ENCODE measurements at regions not wholly inside any gene's neighbourhood (a gene's known extent, or its start where the extent isn't known, plus 50 kb on each side); places are given as distances from the start of the nearest gene placed in this dataset.

DNA sequence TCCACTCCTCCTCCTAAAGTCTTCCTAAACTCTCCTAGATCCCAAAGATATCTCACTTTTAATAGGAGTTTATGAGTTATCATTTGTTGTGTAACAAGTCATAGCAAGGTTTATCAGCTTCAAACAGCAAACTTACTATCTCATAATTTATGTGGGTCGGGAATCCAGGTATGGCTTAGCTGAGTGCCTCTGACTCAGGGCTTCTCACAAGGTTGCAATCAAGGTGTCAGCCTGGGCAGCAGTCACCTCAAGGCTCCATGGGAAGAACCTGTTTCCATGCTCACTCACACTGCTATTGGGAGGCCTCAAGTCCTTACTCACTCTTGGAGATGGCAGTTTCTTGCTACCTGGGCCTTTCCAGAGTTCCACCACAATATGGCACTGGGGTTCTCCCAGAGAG, 889.8 kb downstream of the MCTP2 start:
- Mint-ChIP-seq H3K27ac (ENCODE audit: low read depth, unreplicated experiment) (no peak overlapping the region), H3K36me3 (ENCODE audit: insufficient read depth, unreplicated experiment) (no peaks in the 10 kb centered on the region), H3K4me1 (ENCODE audit: insufficient read depth, unreplicated experiment) (peaks cover 8% of the 10 kb centered on the region), H3K27me3 (ENCODE audit: insufficient read depth, unreplicated experiment) (no peaks in the 10 kb centered on the region), H3K9me3 (ENCODE audit: unreplicated experiment) (no peaks in the 10 kb centered on the region), H3K4me3 (ENCODE audit: unreplicated experiment) (no peak overlapping the region)
- POLR2A ChIA-PET, result no interaction called here
- CTCF ChIA-PET, result no interaction called here
- BruUV-seq (replicated peaks), result no TSS peak
- TF ChIP-seq, protein P1, sequence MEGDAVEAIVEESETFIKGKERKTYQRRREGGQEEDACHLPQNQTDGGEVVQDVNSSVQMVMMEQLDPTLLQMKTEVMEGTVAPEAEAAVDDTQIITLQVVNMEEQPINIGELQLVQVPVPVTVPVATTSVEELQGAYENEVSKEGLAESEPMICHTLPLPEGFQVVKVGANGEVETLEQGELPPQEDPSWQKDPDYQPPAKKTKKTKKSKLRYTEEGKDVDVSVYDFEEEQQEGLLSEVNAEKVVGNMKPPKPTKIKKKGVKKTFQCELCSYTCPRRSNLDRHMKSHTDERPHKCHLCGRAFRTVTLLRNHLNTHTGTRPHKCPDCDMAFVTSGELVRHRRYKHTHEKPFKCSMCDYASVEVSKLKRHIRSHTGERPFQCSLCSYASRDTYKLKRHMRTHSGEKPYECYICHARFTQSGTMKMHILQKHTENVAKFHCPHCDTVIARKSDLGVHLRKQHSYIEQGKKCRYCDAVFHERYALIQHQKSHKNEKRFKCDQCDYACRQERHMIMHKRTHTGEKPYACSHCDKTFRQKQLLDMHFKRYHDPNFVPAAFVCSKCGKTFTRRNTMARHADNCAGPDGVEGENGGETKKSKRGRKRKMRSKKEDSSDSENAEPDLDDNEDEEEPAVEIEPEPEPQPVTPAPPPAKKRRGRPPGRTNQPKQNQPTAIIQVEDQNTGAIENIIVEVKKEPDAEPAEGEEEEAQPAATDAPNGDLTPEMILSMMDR (IDR thresholded peaks at IDR 0.05; ENCODE audit: unreplicated experiment), result no peak
- intact Hi-C loops (cut with micrococcal nuclease), result no loop called here
- DNase-seq (ENCODE audit: unreplicated experiment), result no peak

DNA sequence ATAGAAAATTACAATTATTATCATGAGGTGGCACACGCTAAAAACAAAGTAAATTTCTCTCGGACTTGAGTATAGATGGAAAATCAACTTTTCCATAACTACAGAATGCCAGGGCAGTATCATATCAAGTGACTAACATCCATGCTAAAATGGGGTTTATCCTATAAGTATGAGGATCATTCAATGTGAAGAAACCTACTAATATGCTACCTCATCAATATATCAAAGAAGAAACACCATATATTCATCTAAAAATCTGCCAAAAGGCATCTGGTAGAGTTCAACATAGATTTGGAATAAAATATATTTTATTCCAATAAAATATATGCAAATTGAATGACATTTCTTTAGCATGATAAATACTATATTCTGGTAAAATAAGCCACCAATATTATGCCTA, 894.4 kb downstream of the MCTP2 start:
- CTCF ChIA-PET, result interaction anchor here (0.6 kb wide), 2 partner anchors 68 to 1458 kb away, joined by 3 to 4 read pairs; no protein-coding TSS in a partner anchor
- Mint-ChIP-seq H3K36me3 (ENCODE audit: insufficient read depth, unreplicated experiment) (no peaks in the 10 kb centered on the region), H3K27ac (ENCODE audit: low read depth, unreplicated experiment) (no peak overlapping the region), H3K27me3 (ENCODE audit: insufficient read depth, unreplicated experiment) (no peaks in the 10 kb centered on the region), H3K4me3 (ENCODE audit: unreplicated experiment) (no peak overlapping the region), H3K4me1 (ENCODE audit: insufficient read depth, unreplicated experiment) (no peaks in the 10 kb centered on the region), H3K9me3 (ENCODE audit: unreplicated experiment) (no peaks in the 10 kb centered on the region)
- intact Hi-C loops (cut with micrococcal nuclease), result no loop called here
- DNase-seq (ENCODE audit: unreplicated experiment), result no peak
- BruUV-seq (replicated peaks), result no TSS peak
- TF ChIP-seq, protein P1 (IDR thresholded peaks at IDR 0.05; ENCODE audit: unreplicated experiment), result no peak
- POLR2A ChIA-PET, result interaction anchor here (0.6 kb wide), 1 partner anchor 34 kb away, joined by 3 read pairs; no protein-coding TSS in a partner anchor

DNA sequence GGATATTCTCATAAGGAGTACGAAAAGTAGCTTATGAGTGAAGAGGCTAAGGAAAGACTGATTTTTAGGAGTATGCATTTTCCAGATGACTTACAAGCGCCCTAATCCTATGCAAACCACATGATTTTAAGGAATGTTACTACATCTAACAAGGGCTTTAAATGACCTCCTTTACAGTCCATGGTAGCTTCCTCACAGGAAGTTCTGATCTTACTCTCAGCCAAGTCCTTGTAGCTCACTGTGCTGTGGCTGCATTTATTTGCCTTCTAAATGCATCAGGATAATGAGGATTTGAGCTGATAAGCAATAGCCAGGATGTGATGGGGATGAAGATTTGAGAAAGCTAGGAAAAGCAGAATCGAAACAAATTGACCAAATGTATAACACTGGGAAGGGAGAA, 896.0 kb downstream of the MCTP2 start:
- H3K27ac Mint-ChIP-seq (ENCODE audit: low read depth, unreplicated experiment), result no peak overlapping the region
- intact Hi-C loops (cut with micrococcal nuclease), result no loop called here
- TF ChIP-seq, protein P1 (IDR thresholded peaks at IDR 0.05; ENCODE audit: unreplicated experiment), result no peak
- DNase-seq (ENCODE audit: unreplicated experiment), result no peak
- H3K36me3 Mint-ChIP-seq (ENCODE audit: insufficient read depth, unreplicated experiment), result no peaks in the 10 kb centered on the region
- no peaks in the 10 kb centered on the region for H3K9me3 Mint-ChIP-seq (ENCODE audit: unreplicated experiment)
- no peaks in the 10 kb centered on the region for H3K27me3 Mint-ChIP-seq (ENCODE audit: insufficient read depth, unreplicated experiment)
- no TSS peak for BruUV-seq (replicated peaks)
- ChIA-PET CTCF (interaction anchor here (0.6 kb wide), 1 partner anchor 1261 kb away, joined by 3 read pairs; no protein-coding TSS in a partner anchor), POLR2A (interaction anchor here (0.7 kb wide), 1 partner anchor 634 kb away, joined by 3 read pairs; no protein-coding TSS in a partner anchor)
- no peaks in the 10 kb centered on the region for H3K4me1 Mint-ChIP-seq (ENCODE audit: insufficient read depth, unreplicated experiment)
- no peak overlapping the region for H3K4me3 Mint-ChIP-seq (ENCODE audit: unreplicated experiment)

DNA sequence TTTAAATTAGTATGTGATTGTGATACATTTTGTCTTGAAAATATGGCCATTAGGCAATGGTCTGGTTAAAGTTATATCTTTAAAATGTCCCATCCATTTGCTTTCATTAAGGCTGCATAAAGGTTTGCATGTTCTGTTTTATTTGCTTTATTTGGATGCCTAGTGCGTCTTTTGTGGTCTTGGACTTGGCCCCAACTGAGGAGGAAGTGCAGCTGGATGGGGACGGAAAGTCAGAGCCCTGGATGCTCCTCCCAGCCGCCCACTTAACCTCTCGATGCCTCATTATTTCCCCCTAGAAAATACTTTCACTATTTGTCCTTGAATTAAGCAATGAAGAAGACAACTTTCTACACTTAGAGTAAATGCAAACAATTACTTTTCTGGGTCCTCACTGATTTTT, 898.2 kb downstream of the MCTP2 start:
- H3K27me3 Mint-ChIP-seq (ENCODE audit: insufficient read depth, unreplicated experiment), result no peaks in the 10 kb centered on the region

More for the DNA sequence above, 898.2 kb downstream of the MCTP2 start:
- BruUV-seq (replicated peaks), result no TSS peak
- Mint-ChIP-seq H3K4me3 (ENCODE audit: unreplicated experiment) (no peak overlapping the region), H3K9me3 (ENCODE audit: unreplicated experiment) (no peaks in the 10 kb centered on the region), H3K4me1 (ENCODE audit: insufficient read depth, unreplicated experiment) (no peaks in the 10 kb centered on the region), H3K36me3 (ENCODE audit: insufficient read depth, unreplicated experiment) (no peaks in the 10 kb centered on the region), H3K27ac (ENCODE audit: low read depth, unreplicated experiment) (no peak overlapping the region)
- DNase-seq (ENCODE audit: unreplicated experiment), result no peak
- TF ChIP-seq, protein P1 (IDR thresholded peaks at IDR 0.05; ENCODE audit: unreplicated experiment), result no peak
- ChIA-PET CTCF (interaction anchor here (0.6 kb wide), 1 partner anchor 130 kb away, joined by 3 read pairs; no protein-coding TSS in a partner anchor), POLR2A (no interaction called here)
- intact Hi-C loops (cut with micrococcal nuclease), result no loop called here

Measured in MCF 10A (cell line).